Parathyroid adenoma (tissue), 2 donors: ENCODE measurements at regions not wholly inside any gene's neighbourhood (a gene's known extent, or its start where the extent isn't known, plus 50 kb on each side); places are given as distances from the start of the nearest gene placed in this dataset.

Source experiments
- H2AFZ ChIP-seq: fragments of 300-600 bp; sonication (generic); one replicate; pipeline ENCODE4 v1.7.0; 2017; ENCODE audit warnings: antibody characterized with exemption, mild to moderate bottlenecking
- H3K27ac ChIP-seq: fragments of 300-600 bp; sonication (generic); one replicate; pipeline ENCODE4 v1.7.0; 2017
- H3K27me3 ChIP-seq: fragments of 300-600 bp; sonication (generic); one replicate; pipeline ENCODE4 v1.7.0; 2017; ENCODE audit warnings: low read length; ENCODE audit not compliant: control insufficient read depth, insufficient read depth
- H3K36me3 ChIP-seq: fragments of 300-600 bp; sonication (generic); one replicate; pipeline ENCODE4 v1.7.0; 2017; ENCODE audit warnings: low read length; ENCODE audit not compliant: control insufficient read depth, insufficient read depth
- H3K4me1 ChIP-seq: fragments of 300-600 bp; sonication (generic); one replicate; pipeline ENCODE4 v1.7.0; 2017; ENCODE audit warnings: control low read depth
- H3K4me2 ChIP-seq: fragments of 300-600 bp; sonication (generic); one replicate; pipeline ENCODE4 v1.7.0; 2017; ENCODE audit warnings: low read length
- H3K4me3 ChIP-seq: fragments of 300-600 bp; sonication (generic); one replicate; pipeline ENCODE4 v1.7.0; 2017; ENCODE audit warnings: low read depth, low read length
- H3K79me2 ChIP-seq: fragments of 300-600 bp; sonication (generic); one replicate; pipeline ENCODE4 v1.7.0; 2017; ENCODE audit warnings: control low read depth
- H3K9ac ChIP-seq: fragments of 300-600 bp; sonication (generic); one replicate; pipeline ENCODE4 v1.7.0; 2017; ENCODE audit warnings: mild to moderate bottlenecking
- H3K9me3 ChIP-seq: fragments of 300-600 bp; sonication (generic); one replicate; pipeline ENCODE4 v1.7.0; 2017; ENCODE audit warnings: low read length; ENCODE audit not compliant: control insufficient read depth
- TF ChIP-seq, protein P1 (sequence below): fragments of 300-600 bp; sonication (generic); IDR thresholded peaks from one replicate; pipeline ENCODE4 v1.7.0; 2017; ENCODE audit warnings: antibody characterized with exemption, mild to moderate bottlenecking
- donor health status: primary hyperparathyroidism.

- H3K4me2 ChIP-seq = no peak overlapping the region
- no peak overlapping the region for H3K4me3 ChIP-seq
- TF ChIP-seq, protein P1, sequence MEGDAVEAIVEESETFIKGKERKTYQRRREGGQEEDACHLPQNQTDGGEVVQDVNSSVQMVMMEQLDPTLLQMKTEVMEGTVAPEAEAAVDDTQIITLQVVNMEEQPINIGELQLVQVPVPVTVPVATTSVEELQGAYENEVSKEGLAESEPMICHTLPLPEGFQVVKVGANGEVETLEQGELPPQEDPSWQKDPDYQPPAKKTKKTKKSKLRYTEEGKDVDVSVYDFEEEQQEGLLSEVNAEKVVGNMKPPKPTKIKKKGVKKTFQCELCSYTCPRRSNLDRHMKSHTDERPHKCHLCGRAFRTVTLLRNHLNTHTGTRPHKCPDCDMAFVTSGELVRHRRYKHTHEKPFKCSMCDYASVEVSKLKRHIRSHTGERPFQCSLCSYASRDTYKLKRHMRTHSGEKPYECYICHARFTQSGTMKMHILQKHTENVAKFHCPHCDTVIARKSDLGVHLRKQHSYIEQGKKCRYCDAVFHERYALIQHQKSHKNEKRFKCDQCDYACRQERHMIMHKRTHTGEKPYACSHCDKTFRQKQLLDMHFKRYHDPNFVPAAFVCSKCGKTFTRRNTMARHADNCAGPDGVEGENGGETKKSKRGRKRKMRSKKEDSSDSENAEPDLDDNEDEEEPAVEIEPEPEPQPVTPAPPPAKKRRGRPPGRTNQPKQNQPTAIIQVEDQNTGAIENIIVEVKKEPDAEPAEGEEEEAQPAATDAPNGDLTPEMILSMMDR = no peak
- no peaks in the 10 kb centered on the region for H3K27me3 ChIP-seq
- no peak overlapping the region for H3K27ac ChIP-seq
- no peaks in the 10 kb centered on the region for H3K36me3 ChIP-seq
- H3K79me2 ChIP-seq = no peaks in the 10 kb centered on the region
- no peak overlapping the region for H2AFZ ChIP-seq
- H3K9ac ChIP-seq = no peak overlapping the region
- H3K9me3 ChIP-seq = no peaks in the 10 kb centered on the region
- no peaks in the 10 kb centered on the region for H3K4me1 ChIP-seq
Observed at GRCh38 chr5:60404171-60404570, 295.8 kb downstream of the DEPDC1B start.

DNA sequence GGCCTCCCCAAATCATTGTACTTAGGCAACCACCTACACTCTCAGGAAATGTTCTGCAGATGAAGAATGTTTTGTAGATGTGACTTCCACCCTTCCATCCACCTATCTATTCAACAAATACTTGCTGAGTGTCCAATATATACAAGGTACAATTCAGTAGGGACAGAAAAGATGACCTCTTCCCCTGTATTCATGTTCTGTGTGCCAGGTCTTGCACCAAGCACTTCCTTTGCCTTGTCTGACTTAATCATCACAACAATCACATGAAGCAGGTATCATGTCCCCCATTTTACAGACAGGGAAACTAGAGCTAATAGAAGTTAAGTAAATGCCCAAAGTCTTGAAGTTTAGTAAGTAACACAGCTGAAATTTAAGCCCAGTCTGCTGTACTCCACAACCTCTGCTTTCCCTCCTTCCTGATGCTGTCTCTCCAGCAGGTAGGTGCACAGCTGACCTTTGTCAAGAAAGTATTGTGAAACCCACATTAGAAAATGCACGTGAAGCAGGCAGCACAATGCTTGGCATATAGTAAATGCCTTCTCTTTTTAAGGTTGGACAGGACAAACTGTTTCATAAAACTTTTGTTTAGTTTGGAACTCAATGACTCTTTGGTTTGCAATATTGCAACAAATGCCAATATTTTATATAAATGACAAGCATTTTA, 296.5 kb downstream of the DEPDC1B start:
- H3K4me3 ChIP-seq = no peak overlapping the region
- H3K27me3 ChIP-seq = no peaks in the 10 kb centered on the region
- H3K4me1 ChIP-seq = no peaks in the 10 kb centered on the region
- no peak overlapping the region for H3K27ac ChIP-seq
- TF ChIP-seq, protein P1 = no peak
- no peaks in the 10 kb centered on the region for H3K9me3 ChIP-seq
- no peaks in the 10 kb centered on the region for H3K36me3 ChIP-seq
- no peak overlapping the region for H3K9ac ChIP-seq
- H3K4me2 ChIP-seq = no peak overlapping the region
- H3K79me2 ChIP-seq = no peaks in the 10 kb centered on the region
- no peak overlapping the region for H2AFZ ChIP-seq

DNA sequence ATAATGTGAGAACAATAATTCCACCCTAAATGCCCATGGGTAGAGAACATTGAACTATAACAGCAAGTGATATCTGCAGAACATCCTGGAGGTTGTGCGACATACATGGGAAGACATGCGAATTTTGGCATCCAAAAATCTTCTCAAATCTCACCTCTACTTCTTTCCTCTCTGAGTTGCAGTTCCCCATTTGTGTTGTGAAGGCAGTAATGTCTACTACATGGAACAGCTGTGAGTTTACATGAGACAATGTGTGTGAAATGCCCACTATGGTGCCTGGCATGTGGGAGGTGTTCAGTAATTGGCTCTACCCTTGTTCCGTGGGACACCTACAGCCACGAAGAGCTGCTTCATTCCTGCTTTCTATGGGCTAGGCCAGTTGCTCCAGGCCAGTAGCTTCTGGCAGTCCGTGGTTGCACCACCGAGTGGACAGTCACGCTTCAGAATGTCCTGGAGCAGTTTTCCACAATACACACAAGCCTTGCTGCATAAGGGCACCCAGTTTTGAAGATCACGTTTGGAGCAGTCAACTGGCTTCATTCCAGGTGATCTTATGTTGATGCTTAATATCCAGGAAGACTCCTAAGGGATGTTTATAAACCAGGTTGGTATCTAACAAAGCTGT, 297.7 kb downstream of the DEPDC1B start:
- no peak overlapping the region for H2AFZ ChIP-seq
- H3K27ac ChIP-seq = no peak overlapping the region
- TF ChIP-seq, protein P1 = no peak
- H3K36me3 ChIP-seq = no peaks in the 10 kb centered on the region
- H3K79me2 ChIP-seq = no peaks in the 10 kb centered on the region
- H3K4me1 ChIP-seq = no peaks in the 10 kb centered on the region
- no peak overlapping the region for H3K9ac ChIP-seq
- H3K4me2 ChIP-seq = no peak overlapping the region
- H3K9me3 ChIP-seq = no peaks in the 10 kb centered on the region
- H3K27me3 ChIP-seq = no peaks in the 10 kb centered on the region
- H3K4me3 ChIP-seq = no peak overlapping the region

DNA sequence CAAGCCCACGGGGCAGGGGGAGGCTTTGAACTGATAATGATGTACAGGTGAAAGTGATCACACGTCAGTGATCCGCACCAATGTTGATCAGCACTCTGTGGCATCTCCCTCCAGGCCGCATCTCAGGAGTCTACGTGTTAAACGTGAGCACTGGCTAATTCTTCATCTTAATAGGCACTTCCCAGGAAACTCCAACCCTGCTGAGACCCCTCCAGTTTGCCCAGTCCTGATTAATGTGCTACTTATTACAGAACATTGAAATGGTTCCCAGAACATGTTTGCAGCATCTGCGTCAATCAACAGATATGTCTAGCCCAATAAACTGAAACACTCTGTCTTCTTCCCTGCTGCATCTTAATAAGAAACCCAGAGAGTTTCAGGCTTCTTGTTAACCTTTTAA, 298.4 kb downstream of the DEPDC1B start:
- TF ChIP-seq, protein P1 = no peak
- Histone ChIP-seq H3K9ac (no peak overlapping the region), H3K36me3 (no peaks in the 10 kb centered on the region), H3K79me2 (no peaks in the 10 kb centered on the region), H2AFZ (no peak overlapping the region), H3K4me2 (no peak overlapping the region), H3K4me1 (no peaks in the 10 kb centered on the region), H3K9me3 (no peaks in the 10 kb centered on the region), H3K4me3 (no peak overlapping the region), H3K27me3 (no peaks in the 10 kb centered on the region), H3K27ac (no peak overlapping the region)

DNA sequence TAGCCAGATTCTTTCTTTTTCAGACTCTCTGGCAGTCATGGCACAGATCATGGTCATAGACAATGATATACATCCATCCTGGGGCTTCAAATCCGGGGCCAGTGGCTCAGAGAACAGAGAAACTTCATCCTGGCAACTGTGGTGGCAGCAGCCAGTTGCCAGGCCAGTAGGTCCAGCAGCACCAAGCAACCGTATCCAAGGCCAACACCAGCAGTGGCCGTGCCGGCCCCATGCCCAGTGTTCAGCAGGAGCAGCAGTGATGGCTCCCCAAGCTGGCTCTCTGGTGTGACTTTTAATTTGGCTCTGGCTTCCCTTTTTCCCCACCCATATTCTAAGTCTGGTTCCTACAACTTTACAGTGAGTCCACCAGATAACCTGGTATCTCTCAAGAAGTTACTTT, 300.5 kb downstream of the DEPDC1B start:
- TF ChIP-seq, protein P1 = no peak
- Histone ChIP-seq H3K4me3 (no peak overlapping the region), H3K9me3 (no peaks in the 10 kb centered on the region), H3K27me3 (no peaks in the 10 kb centered on the region), H3K9ac (no peak overlapping the region), H2AFZ (no peak overlapping the region), H3K36me3 (no peaks in the 10 kb centered on the region), H3K4me1 (no peaks in the 10 kb centered on the region), H3K27ac (no peak overlapping the region), H3K4me2 (no peak overlapping the region), H3K79me2 (no peaks in the 10 kb centered on the region)
